ENCODE measurements at regions not wholly inside any gene's neighbourhood (a gene's known extent, or its start where the extent isn't known, plus 50 kb on each side); places are given as distances from the start of the nearest gene placed in this dataset.

GRCh38 chr1:83515578-83516154, 483.3 kb downstream of the TTLL7 start:
- Histone ChIP-seq H3K4me3 (ENCODE audit: low read depth, low read length, poor library complexity, severe bottlenecking) (no peak overlapping the region), H3K9me2 (ENCODE audit: low read depth, low read length) (no peaks in the 10 kb centered on the region), H3K4me2 (ENCODE audit: low read length) (no peak overlapping the region), H4K20me1 (ENCODE audit: insufficient read depth, low read length) (no peaks in the 10 kb centered on the region), H2AFZ (ENCODE audit: low read length) (no peak overlapping the region), H3F3A (ENCODE audit: insufficient read depth, low read length) (no peaks in the 10 kb centered on the region), H3K27ac (ENCODE audit: low read depth, low read length, poor library complexity, severe bottlenecking) (no peak overlapping the region), H3K27me3 (ENCODE audit: insufficient read depth, low read length) (no peaks in the 10 kb centered on the region), H3K4me1 (ENCODE audit: insufficient read depth, low read length, severe bottlenecking) (no peaks in the 10 kb centered on the region), H3K9me3 (ENCODE audit: low read length) (no peaks in the 10 kb centered on the region), H3K79me2 (ENCODE audit: insufficient read depth, low read length) (no peaks in the 10 kb centered on the region), H3K9ac (ENCODE audit: low read length) (no peak overlapping the region), H3K36me3 (ENCODE audit: insufficient read depth, low read length) (no peaks in the 10 kb centered on the region)
- TF ChIP-seq, protein P1, sequence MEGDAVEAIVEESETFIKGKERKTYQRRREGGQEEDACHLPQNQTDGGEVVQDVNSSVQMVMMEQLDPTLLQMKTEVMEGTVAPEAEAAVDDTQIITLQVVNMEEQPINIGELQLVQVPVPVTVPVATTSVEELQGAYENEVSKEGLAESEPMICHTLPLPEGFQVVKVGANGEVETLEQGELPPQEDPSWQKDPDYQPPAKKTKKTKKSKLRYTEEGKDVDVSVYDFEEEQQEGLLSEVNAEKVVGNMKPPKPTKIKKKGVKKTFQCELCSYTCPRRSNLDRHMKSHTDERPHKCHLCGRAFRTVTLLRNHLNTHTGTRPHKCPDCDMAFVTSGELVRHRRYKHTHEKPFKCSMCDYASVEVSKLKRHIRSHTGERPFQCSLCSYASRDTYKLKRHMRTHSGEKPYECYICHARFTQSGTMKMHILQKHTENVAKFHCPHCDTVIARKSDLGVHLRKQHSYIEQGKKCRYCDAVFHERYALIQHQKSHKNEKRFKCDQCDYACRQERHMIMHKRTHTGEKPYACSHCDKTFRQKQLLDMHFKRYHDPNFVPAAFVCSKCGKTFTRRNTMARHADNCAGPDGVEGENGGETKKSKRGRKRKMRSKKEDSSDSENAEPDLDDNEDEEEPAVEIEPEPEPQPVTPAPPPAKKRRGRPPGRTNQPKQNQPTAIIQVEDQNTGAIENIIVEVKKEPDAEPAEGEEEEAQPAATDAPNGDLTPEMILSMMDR (IDR thresholded peaks at IDR 0.05; ENCODE audit: low read length), result no peak
- TF ChIP-seq EZH2 (IDR thresholded peaks at IDR 0.05; ENCODE audit: borderline replicate concordance, low read length), result no peak

DNA sequence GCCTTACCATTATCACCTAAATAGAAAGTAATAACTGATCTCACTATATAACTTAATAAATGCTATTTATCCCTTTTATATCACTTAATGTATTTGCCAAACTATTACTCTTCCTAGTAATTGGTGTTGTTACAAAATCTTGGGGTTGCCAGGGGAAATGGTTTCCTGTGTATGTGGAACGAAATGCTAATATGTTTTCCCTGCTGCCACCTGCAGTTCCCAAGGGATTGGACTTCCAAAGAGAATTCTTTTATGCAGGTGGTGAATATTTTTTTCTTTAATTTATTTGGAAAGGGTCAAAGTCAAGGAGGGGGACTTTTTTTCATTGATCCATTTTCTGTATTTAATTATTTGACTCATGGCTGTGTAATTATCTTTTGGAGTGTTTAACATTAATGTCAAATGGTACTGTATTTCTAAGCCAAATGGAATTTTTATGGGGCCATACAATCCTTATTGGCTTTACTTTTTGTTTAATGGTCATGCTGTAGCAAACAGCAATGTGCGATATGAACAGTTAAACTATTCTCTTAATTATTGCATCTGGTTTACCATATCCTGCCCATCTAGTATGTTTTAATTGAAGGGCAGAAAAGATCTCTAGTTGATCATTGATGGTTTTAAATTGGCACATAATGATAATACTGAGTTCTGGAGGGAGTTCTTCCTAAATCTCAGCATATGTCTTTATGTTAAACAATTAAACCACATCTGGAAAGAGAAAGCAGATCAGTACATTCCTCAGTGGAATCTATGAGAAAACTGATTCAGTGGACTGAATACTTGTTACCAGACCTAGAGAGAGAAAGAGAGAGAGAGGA, 486.3 kb downstream of the TTLL7 start:
- no peak for TF ChIP-seq EZH2 (IDR thresholded peaks at IDR 0.05; ENCODE audit: borderline replicate concordance, low read length)
- TF ChIP-seq, protein P1 (IDR thresholded peaks at IDR 0.05; ENCODE audit: low read length), result no peak
- H4K20me1 ChIP-seq (ENCODE audit: insufficient read depth, low read length), result no peaks in the 10 kb centered on the region
- H3K27ac ChIP-seq (ENCODE audit: low read depth, low read length, poor library complexity, severe bottlenecking), result no peak overlapping the region
- H3F3A ChIP-seq (ENCODE audit: insufficient read depth, low read length), result no peaks in the 10 kb centered on the region
- no peaks in the 10 kb centered on the region for H3K36me3 ChIP-seq (ENCODE audit: insufficient read depth, low read length)
- H3K9ac ChIP-seq (ENCODE audit: low read length), result no peak overlapping the region
- H3K4me3 ChIP-seq (ENCODE audit: low read depth, low read length, poor library complexity, severe bottlenecking), result no peak overlapping the region
- no peaks in the 10 kb centered on the region for H3K9me2 ChIP-seq (ENCODE audit: low read depth, low read length)
- no peak overlapping the region for H3K4me2 ChIP-seq (ENCODE audit: low read length)
- no peaks in the 10 kb centered on the region for H3K4me1 ChIP-seq (ENCODE audit: insufficient read depth, low read length, severe bottlenecking)
- no peaks in the 10 kb centered on the region for H3K27me3 ChIP-seq (ENCODE audit: insufficient read depth, low read length)
- H3K79me2 ChIP-seq (ENCODE audit: insufficient read depth, low read length), result no peaks in the 10 kb centered on the region
- no peaks in the 10 kb centered on the region for H3K9me3 ChIP-seq (ENCODE audit: low read length)
- no peak overlapping the region for H2AFZ ChIP-seq (ENCODE audit: low read length)

DNA sequence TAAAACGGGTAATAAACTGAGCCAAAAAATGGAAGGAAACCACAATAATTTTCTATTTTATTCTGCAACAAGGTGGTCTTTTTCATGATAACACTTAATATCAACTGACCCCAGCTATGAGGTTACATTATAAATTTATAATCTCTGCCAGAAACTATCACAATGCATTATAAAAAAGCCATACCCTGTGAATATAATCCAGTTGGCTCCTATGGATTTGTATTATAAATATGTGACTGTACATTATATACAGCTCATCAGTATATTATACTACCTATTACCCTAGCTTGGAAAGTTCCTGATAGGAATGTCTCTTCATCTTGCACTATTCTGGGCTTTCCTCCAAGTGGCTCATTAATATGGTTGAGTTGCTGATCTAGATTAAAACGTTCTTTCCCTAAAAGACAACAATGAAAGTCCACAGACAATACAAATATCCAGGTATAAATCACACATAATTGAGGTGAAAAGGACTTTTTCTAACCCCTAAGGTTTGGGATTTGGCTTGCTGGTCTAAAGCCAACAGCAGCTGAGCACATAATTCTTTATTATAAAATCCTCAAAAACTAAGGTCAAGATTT, 487.7 kb downstream of the TTLL7 start:
- H3K4me2 ChIP-seq (ENCODE audit: low read length), result no peak overlapping the region

More for the DNA sequence above, 487.7 kb downstream of the TTLL7 start:
- Histone ChIP-seq H3K36me3 (ENCODE audit: insufficient read depth, low read length) (no peaks in the 10 kb centered on the region), H3K9me3 (ENCODE audit: low read length) (no peaks in the 10 kb centered on the region), H3K9me2 (ENCODE audit: low read depth, low read length) (no peaks in the 10 kb centered on the region), H3K27me3 (ENCODE audit: insufficient read depth, low read length) (no peaks in the 10 kb centered on the region), H3K4me3 (ENCODE audit: low read depth, low read length, poor library complexity, severe bottlenecking) (no peak overlapping the region), H3K9ac (ENCODE audit: low read length) (no peak overlapping the region), H3K4me1 (ENCODE audit: insufficient read depth, low read length, severe bottlenecking) (no peaks in the 10 kb centered on the region), H3K79me2 (ENCODE audit: insufficient read depth, low read length) (no peaks in the 10 kb centered on the region), H3F3A (ENCODE audit: insufficient read depth, low read length) (no peaks in the 10 kb centered on the region), H3K27ac (ENCODE audit: low read depth, low read length, poor library complexity, severe bottlenecking) (no peak overlapping the region), H2AFZ (ENCODE audit: low read length) (no peak overlapping the region), H4K20me1 (ENCODE audit: insufficient read depth, low read length) (no peaks in the 10 kb centered on the region)
- TF ChIP-seq EZH2 (IDR thresholded peaks at IDR 0.05; ENCODE audit: borderline replicate concordance, low read length), result no peak
- TF ChIP-seq, protein P1 (IDR thresholded peaks at IDR 0.05; ENCODE audit: low read length), result no peak
